Natural killer cell (primary cell): ENCODE measurements at regions not wholly inside any gene's neighbourhood (a gene's known extent, or its start where the extent isn't known, plus 50 kb on each side); places are given as distances from the start of the nearest gene placed in this dataset.

ENCODE experiments used
- ATAC-seq, 3 donors: fragments of 150-1000 bp in 2 of 3; fragments of 200-7000 bp in 1 of 3; cut with Tn5 transposase; 1 replicate in 1 of 3; 2 replicates in 2 of 3; pipeline ENCODE4 v1.10.0; 2021; ENCODE audit warnings: mild to moderate bottlenecking in 2 of 3, moderate library complexity in 2 of 3
- DNase-seq, 2 donors: peaks; one replicate each; pipeline versions ENCODE4 v3.0.0 to v3.0.0-alpha.2; 2013 to 2021; ENCODE audit warnings: mixed read lengths in 1 of 2
- H3K27ac ChIP-seq: one replicate; pipeline ENCODE4 v1.5.1; 2013; ENCODE audit warnings: mild to moderate bottlenecking, low read length
- H3K27me3 ChIP-seq: one replicate; pipeline ENCODE4 v1.6.1; 2013; ENCODE audit warnings: low read length; ENCODE audit not compliant: control insufficient read depth, insufficient read depth
- H3K36me3 ChIP-seq: one replicate; pipeline ENCODE4 v1.6.1; 2013; ENCODE audit warnings: low read length; ENCODE audit not compliant: control insufficient read depth, insufficient read depth
- H3K4me1 ChIP-seq: one replicate; pipeline ENCODE4 v1.6.1; 2013; ENCODE audit warnings: low read length; ENCODE audit not compliant: control insufficient read depth, insufficient read depth
- H3K4me3 ChIP-seq: one replicate; pipeline ENCODE4 v1.5.1; 2013; ENCODE audit warnings: low read length
- H3K9me3 ChIP-seq: one replicate; pipeline ENCODE4 v1.6.1; 2013; ENCODE audit warnings: low read length; ENCODE audit not compliant: control insufficient read depth, insufficient read depth
- H3K27ac Mint-ChIP-seq, 2 donors: one replicate each; pipeline ENCODE4 v1.8.0; 2022; ENCODE audit warnings: mild to moderate bottlenecking in 2 of 2, mixed read lengths in 2 of 2, moderate library complexity in 1 of 2
- H3K27me3 Mint-ChIP-seq, 2 donors: one replicate each; pipeline ENCODE4 v1.8.0; 2022; ENCODE audit warnings: low read depth in 2 of 2, mixed read lengths in 2 of 2
- H3K36me3 Mint-ChIP-seq: one replicate; pipeline ENCODE4 v1.8.0; 2022; ENCODE audit warnings: mixed read lengths
- H3K4me1 Mint-ChIP-seq, 2 donors: one replicate each; pipeline ENCODE4 v1.8.0; 2022; ENCODE audit warnings: mixed read lengths in 2 of 2
- H3K4me3 Mint-ChIP-seq: one replicate; pipeline ENCODE4 v1.8.0; 2022; ENCODE audit warnings: mild to moderate bottlenecking, moderate library complexity, mixed read lengths
- H3K9me3 Mint-ChIP-seq, 2 donors: one replicate each; pipeline ENCODE4 v1.8.0; 2022; ENCODE audit warnings: mixed read lengths in 2 of 2
- CTCF ChIP-seq: fragments of 200-600 bp; IDR thresholded peaks from one replicate; pipeline ENCODE4 v1.8.0; 2022; ENCODE audit warnings: antibody characterized with exemption
- WGBS: methylation state at CpG from one replicate; pipeline ENCODE4 v1.1.7; 2013; ENCODE audit warnings: missing lambda C conversion rate; ENCODE audit not compliant: insufficient coverage; 5-methylcytosine and 5-hydroxymethylcytosine counted together
- intact Hi-C: fragments of 100-400 bp; cut with micrococcal nuclease; formaldehyde crosslinking; loops from one replicate; pipeline ENCODE4 v1.14.2; 2022

DNA sequence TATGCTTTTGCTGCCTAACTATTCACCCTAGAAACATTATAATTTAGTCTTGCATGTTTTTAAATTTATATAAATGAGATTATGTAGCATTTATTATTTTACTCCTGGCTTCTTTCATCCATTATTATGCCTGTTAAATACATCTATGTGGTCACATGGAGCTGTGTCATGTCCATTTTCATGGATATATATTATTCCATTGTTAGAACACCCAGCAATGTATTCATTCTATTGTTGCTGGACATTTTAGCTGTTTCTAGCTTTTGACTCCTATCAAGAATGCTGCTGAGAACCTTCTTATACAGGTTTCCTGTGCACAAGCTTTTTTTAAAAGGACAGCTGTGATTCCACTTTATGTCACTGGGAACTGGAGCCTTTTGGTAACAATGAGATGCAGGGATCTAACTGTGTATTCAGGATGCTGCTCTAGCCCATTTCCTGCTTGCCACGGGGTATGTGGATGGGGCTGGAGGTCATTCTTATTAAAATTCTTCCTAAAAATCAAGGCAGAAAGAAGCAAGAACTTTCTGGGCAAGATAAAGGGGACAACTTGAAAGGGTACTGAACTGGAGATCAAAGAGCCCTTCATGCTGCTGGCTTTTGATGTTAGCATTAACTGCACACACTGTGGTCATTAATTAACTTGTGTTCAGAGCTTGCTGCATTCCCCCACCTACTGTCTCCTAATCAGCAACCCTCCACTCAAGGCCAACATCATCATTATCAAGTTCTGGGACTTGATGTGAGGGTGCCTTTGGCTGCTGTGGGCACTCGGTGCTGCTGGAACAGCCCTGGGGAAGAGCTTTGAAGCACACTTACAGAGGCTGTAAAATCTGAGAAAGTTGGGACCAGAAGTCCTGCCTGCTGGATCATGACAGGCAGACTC is 96.6 kb upstream of the AKIRIN2 start:
- ATAC-seq (no peak), DNase-seq (no peak)
- H3K9me3 ChIP-seq: no peaks in the 10 kb centered on the region
- no peak overlapping the region for H3K27ac Mint-ChIP-seq
- no peak overlapping the region for H3K4me3 ChIP-seq
- TF ChIP-seq CTCF: no peak
- intact Hi-C loops: no loop called here
- peaks cover 6% of the 10 kb centered on the region for H3K4me1 ChIP-seq
- H3K9me3 Mint-ChIP-seq: no peaks in the 10 kb centered on the region
- H3K27me3 Mint-ChIP-seq: peaks cover 3 to 17% of the 10 kb centered on the region in 2 donors
- H3K27me3 ChIP-seq: no peaks in the 10 kb centered on the region
- no peaks in the 10 kb centered on the region for H3K4me1 Mint-ChIP-seq
- no peaks in the 10 kb centered on the region for H3K36me3 Mint-ChIP-seq
- H3K36me3 ChIP-seq: no peaks in the 10 kb centered on the region
- 55% methylated on average over 2 of the region's 2 CpGs for WGBS
- no peak overlapping the region for H3K27ac ChIP-seq
- no peak overlapping the region for H3K4me3 Mint-ChIP-seq

GRCh38 chr6:87794922-87795885 is 93.2 kb upstream of the AKIRIN2 start:
- Histone ChIP-seq H3K4me3 (no peak overlapping the region), H3K27me3 (no peaks in the 10 kb centered on the region), H3K4me1 (peaks cover 6% of the 10 kb centered on the region), H3K27ac (no peak overlapping the region), H3K36me3 (no peaks in the 10 kb centered on the region), H3K9me3 (no peaks in the 10 kb centered on the region)
- DNase-seq (no peak), ATAC-seq (no peak)
- Mint-ChIP-seq H3K9me3 (no peaks in the 10 kb centered on the region), H3K27ac (no peak overlapping the region), H3K27me3 (peaks cover 0 to 1% of the 10 kb centered on the region in 2 donors), H3K36me3 (no peaks in the 10 kb centered on the region), H3K4me3 (no peak overlapping the region), H3K4me1 (no peaks in the 10 kb centered on the region)
- intact Hi-C loops: no loop called here
- TF ChIP-seq CTCF: no peak
- 95% methylated on average over 7 of the region's 11 CpGs for WGBS

DNA sequence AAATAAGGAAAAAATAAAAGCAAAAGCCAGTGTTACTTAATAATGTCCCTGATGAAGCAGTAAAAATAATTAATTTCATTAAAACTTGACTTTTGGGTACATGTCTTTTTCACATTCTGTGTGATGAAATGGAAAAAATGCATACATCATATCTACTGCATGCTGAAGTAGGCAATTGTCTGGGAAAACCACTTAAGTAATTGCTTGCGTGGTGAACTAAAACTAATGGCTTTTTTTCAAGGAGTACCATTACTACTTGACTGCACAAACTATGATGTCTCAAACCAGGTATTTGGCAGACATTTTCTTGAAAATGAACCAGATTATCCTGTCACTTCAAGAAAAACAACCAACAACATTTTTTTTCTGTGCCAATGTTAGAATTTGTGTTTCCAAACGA is 91.3 kb upstream of the AKIRIN2 start:
- Histone ChIP-seq H3K27ac (no peak overlapping the region), H3K36me3 (no peaks in the 10 kb centered on the region), H3K4me3 (no peak overlapping the region), H3K27me3 (no peaks in the 10 kb centered on the region), H3K9me3 (no peaks in the 10 kb centered on the region), H3K4me1 (peaks cover 6% of the 10 kb centered on the region)
- H3K36me3 Mint-ChIP-seq: no peaks in the 10 kb centered on the region
- H3K27me3 Mint-ChIP-seq: peaks cover 8 to 16% of the 10 kb centered on the region in 2 donors
- TF ChIP-seq CTCF: no peak
- H3K9me3 Mint-ChIP-seq: no peaks in the 10 kb centered on the region
- H3K4me1 Mint-ChIP-seq: no peaks in the 10 kb centered on the region
- WGBS: 89% methylated on average over 2 of the region's 2 CpGs
- H3K4me3 Mint-ChIP-seq: no peak overlapping the region
- intact Hi-C loops: no loop called here
- no peak for ATAC-seq
- DNase-seq: no peak
- no peak overlapping the region for H3K27ac Mint-ChIP-seq
